HL-60 (cell line): ENCODE measurements at regions not wholly inside any gene's neighbourhood (a gene's known extent, or its start where the extent isn't known, plus 50 kb on each side); places are given as distances from the start of the nearest gene placed in this dataset.
"Not testable (repeated sequence)": the region's sequence is repeated elsewhere in the genome, so short reads cannot be mapped to it uniquely, and the experiment has no call there.

Experiments
- POLR2AphosphoS5 ChIP-seq: IDR thresholded peaks from 2 replicates; pipeline ENCODE4 v1.6.1; 2012; ENCODE audit warnings: low read depth
- TF ChIP-seq, protein P1 (sequence below): IDR thresholded peaks from one replicate; pipeline ENCODE4 v1.5.1; 2011; ENCODE audit warnings: low read length, control low read depth, inconsistent platforms; ENCODE audit not compliant: insufficient read depth
- TF ChIP-seq, protein P2 (sequence below): IDR thresholded peaks from 2 replicates; pipeline ENCODE4 v1.6.1; 2012; ENCODE audit warnings: low read depth; ENCODE audit not compliant: insufficient replicate concordance

DNA sequence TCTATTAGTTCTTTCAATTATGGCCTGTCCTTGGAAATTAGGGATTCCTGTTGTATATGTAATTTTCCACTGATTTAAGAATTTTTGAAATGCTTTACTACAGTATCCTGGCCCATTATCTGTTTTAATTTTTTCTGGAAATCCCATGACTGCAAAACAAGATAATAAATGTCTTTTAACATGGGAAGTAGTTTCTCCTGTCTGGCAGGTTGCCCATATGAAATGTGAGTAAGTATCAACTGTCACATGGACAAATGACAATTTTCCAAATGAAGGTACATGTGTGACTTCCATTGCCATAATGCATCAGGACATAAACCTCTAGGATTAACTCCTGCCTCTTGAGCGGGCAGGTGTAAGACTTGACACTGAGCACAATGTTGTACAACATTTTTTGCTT is 71.9 kb upstream of the ZNF195 start:
- TF ChIP-seq, protein P1, sequence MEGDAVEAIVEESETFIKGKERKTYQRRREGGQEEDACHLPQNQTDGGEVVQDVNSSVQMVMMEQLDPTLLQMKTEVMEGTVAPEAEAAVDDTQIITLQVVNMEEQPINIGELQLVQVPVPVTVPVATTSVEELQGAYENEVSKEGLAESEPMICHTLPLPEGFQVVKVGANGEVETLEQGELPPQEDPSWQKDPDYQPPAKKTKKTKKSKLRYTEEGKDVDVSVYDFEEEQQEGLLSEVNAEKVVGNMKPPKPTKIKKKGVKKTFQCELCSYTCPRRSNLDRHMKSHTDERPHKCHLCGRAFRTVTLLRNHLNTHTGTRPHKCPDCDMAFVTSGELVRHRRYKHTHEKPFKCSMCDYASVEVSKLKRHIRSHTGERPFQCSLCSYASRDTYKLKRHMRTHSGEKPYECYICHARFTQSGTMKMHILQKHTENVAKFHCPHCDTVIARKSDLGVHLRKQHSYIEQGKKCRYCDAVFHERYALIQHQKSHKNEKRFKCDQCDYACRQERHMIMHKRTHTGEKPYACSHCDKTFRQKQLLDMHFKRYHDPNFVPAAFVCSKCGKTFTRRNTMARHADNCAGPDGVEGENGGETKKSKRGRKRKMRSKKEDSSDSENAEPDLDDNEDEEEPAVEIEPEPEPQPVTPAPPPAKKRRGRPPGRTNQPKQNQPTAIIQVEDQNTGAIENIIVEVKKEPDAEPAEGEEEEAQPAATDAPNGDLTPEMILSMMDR, result not testable (repeated sequence)
- TF ChIP-seq, protein P2, sequence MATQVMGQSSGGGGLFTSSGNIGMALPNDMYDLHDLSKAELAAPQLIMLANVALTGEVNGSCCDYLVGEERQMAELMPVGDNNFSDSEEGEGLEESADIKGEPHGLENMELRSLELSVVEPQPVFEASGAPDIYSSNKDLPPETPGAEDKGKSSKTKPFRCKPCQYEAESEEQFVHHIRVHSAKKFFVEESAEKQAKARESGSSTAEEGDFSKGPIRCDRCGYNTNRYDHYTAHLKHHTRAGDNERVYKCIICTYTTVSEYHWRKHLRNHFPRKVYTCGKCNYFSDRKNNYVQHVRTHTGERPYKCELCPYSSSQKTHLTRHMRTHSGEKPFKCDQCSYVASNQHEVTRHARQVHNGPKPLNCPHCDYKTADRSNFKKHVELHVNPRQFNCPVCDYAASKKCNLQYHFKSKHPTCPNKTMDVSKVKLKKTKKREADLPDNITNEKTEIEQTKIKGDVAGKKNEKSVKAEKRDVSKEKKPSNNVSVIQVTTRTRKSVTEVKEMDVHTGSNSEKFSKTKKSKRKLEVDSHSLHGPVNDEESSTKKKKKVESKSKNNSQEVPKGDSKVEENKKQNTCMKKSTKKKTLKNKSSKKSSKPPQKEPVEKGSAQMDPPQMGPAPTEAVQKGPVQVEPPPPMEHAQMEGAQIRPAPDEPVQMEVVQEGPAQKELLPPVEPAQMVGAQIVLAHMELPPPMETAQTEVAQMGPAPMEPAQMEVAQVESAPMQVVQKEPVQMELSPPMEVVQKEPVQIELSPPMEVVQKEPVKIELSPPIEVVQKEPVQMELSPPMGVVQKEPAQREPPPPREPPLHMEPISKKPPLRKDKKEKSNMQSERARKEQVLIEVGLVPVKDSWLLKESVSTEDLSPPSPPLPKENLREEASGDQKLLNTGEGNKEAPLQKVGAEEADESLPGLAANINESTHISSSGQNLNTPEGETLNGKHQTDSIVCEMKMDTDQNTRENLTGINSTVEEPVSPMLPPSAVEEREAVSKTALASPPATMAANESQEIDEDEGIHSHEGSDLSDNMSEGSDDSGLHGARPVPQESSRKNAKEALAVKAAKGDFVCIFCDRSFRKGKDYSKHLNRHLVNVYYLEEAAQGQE, result not testable (repeated sequence)
- TF ChIP-seq POLR2AphosphoS5, result not testable (repeated sequence)
